C4-2B (cell line): ENCODE measurements at regions not wholly inside any gene's neighbourhood (a gene's known extent, or its start where the extent isn't known, plus 50 kb on each side); places are given as distances from the start of the nearest gene placed in this dataset.

Source experiments
- ZFX ChIP-seq: fragments of 450-650 bp; IDR thresholded peaks from 2 replicates; pipeline ENCODE4 v1.6.1; 2017
- TF ChIP-seq, protein P1 (sequence below): fragments of 450-650 bp; conservative IDR thresholded peaks from 2 replicates; pipeline ENCODE4 v1.5.1; 2017; ENCODE audit warnings: mild to moderate bottlenecking

DNA sequence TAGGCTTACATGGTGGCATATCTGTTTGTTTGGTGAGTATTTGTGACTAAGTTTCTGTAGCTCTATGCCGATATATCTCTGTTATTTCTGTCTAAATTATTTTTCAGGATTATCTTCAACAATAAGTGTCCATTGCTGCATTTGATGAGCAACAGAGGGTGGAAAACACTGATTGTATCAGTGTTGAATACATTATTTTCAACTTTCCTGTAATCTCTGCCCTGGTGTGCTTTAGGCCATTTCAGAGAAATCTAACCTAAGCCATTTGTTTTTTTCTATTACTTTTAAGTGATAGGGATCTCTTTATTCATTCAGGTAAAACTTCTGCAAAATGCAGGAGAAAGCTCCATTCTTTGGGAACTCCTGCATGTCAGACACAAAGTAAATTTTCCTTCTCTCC, 654.5 kb downstream of the RNF144A start:
- TF ChIP-seq, protein P1, sequence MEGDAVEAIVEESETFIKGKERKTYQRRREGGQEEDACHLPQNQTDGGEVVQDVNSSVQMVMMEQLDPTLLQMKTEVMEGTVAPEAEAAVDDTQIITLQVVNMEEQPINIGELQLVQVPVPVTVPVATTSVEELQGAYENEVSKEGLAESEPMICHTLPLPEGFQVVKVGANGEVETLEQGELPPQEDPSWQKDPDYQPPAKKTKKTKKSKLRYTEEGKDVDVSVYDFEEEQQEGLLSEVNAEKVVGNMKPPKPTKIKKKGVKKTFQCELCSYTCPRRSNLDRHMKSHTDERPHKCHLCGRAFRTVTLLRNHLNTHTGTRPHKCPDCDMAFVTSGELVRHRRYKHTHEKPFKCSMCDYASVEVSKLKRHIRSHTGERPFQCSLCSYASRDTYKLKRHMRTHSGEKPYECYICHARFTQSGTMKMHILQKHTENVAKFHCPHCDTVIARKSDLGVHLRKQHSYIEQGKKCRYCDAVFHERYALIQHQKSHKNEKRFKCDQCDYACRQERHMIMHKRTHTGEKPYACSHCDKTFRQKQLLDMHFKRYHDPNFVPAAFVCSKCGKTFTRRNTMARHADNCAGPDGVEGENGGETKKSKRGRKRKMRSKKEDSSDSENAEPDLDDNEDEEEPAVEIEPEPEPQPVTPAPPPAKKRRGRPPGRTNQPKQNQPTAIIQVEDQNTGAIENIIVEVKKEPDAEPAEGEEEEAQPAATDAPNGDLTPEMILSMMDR = no peak
- no peak for TF ChIP-seq ZFX
